ENCODE measurements at regions not wholly inside any gene's neighbourhood (a gene's known extent, or its start where the extent isn't known, plus 50 kb on each side); places are given as distances from the start of the nearest gene placed in this dataset.
A peak's percentile ranks its signal among the peaks of the same experiment; 100 is the strongest.
"Not testable (repeated sequence)": the region's sequence is repeated elsewhere in the genome, so short reads cannot be mapped to it uniquely, and the experiment has no call there.

GRCh38 chr12:75754698-75755097 is 243.3 kb upstream of the KRR1 start:
- DNase-seq: no peak

- DNase-seq: no peak
These were observed 242.7 kb upstream of the KRR1 start for GRCh38 chr12:75754141-75754540.

- DNase-seq: no peak
These were observed 240.5 kb upstream of the KRR1 start for GRCh38 chr12:75751769-75752471.

GRCh38 chr12:75750716-75751306 is 239.4 kb upstream of the KRR1 start:
- DNase-seq: no peak

- DNase-seq: not testable (repeated sequence)
These were observed 237.6 kb upstream of the KRR1 start for GRCh38 chr12:75748990-75749389.

GRCh38 chr12:75748136-75748535 is 236.7 kb upstream of the KRR1 start:
- no peak for DNase-seq

GRCh38 chr12:75747572-75748021 is 236.2 kb upstream of the KRR1 start:
- peak; percentile 92 for DNase-seq

GRCh38 chr12:75746621-75747020 is 235.2 kb upstream of the KRR1 start:
- DNase-seq: no peak

- DNase-seq: no peak
These were observed 233.3 kb upstream of the KRR1 start for GRCh38 chr12:75744607-75745256.

GRCh38 chr12:75742961-75743360 is 231.6 kb upstream of the KRR1 start:
- no peak for DNase-seq

- no peak for DNase-seq
These were observed 230.6 kb upstream of the KRR1 start for GRCh38 chr12:75742048-75742447.

- DNase-seq: no peak
These were observed 228.5 kb upstream of the KRR1 start for GRCh38 chr12:75739912-75740311.

GRCh38 chr12:75739098-75739497 is 227.7 kb upstream of the KRR1 start:
- not testable (repeated sequence) for DNase-seq

GRCh38 chr12:75738486-75738885 is 227.1 kb upstream of the KRR1 start:
- no peak for DNase-seq

- DNase-seq: no peak
These were observed 224.4 kb upstream of the KRR1 start for GRCh38 chr12:75735853-75736252.

- DNase-seq: no peak
These were observed 217.4 kb upstream of the KRR1 start for GRCh38 chr12:75728826-75729225.

GRCh38 chr12:75727577-75727976 is 216.2 kb upstream of the KRR1 start:
- no peak for DNase-seq

- peak; percentile 94 for DNase-seq
These were observed 214.2 kb upstream of the KRR1 start for GRCh38 chr12:75725521-75726111.

- peak; percentile 97 for DNase-seq
These were observed 213.5 kb upstream of the KRR1 start for GRCh38 chr12:75724928-75725312.

- DNase-seq: no peak
These were observed 213.0 kb upstream of the KRR1 start for GRCh38 chr12:75724307-75724927.

- DNase-seq: peak; percentile 68
These were observed 211.3 kb upstream of the KRR1 start for GRCh38 chr12:75722714-75723200.

GRCh38 chr12:75721796-75722195 is 210.4 kb upstream of the KRR1 start:
- DNase-seq: peak; percentile 77
